Right lobe of liver (tissue), 6 donors: ENCODE measurements at regions not wholly inside any gene's neighbourhood (a gene's known extent, or its start where the extent isn't known, plus 50 kb on each side); places are given as distances from the start of the nearest gene placed in this dataset.
A peak's percentile ranks its signal among the peaks of the same experiment; 100 is the strongest.

Experiments
- ATAC-seq, 4 donors: fragments of 200-7000 bp; cut with Tn5 transposase; one replicate each; pipeline ENCODE4 v1.9.1; 2020; ENCODE audit warnings: mild to moderate bottlenecking in 4 of 4, moderate library complexity in 4 of 4
- DNase-seq, 3 donors: peaks; one replicate each; pipeline ENCODE4 v3.0.0-alpha.2; 2020
- H3K27ac ChIP-seq, 3 donors: fragments of 200-600 bp; one replicate each; pipeline ENCODE4 v1.8.0; 2022
- H3K27me3 ChIP-seq, 2 donors: fragments of 200-600 bp; one replicate each; pipeline ENCODE4 v1.8.0; 2022
- H3K36me3 ChIP-seq, 4 donors: fragments of 200-600 bp; sonication (generic) in 1 of 4; one replicate each; pipeline versions ENCODE4 v1.5.1 to v1.8.0; 2017 to 2022; ENCODE audit warnings: control low read depth in 1 of 4
- H3K4me1 ChIP-seq, 4 donors: fragments of 200-600 bp; sonication (generic) in 1 of 4; one replicate each; pipeline versions ENCODE4 v1.5.1 to v1.8.0; 2017 to 2022; ENCODE audit warnings: control low read depth in 1 of 4
- H3K4me3 ChIP-seq, 3 donors: fragments of 200-600 bp; one replicate each; pipeline ENCODE4 v1.8.0; 2022
- H3K9me3 ChIP-seq, 4 donors: fragments of 200-600 bp; sonication (generic) in 1 of 4; one replicate each; pipeline versions ENCODE4 v1.5.1 to v1.8.0; 2017 to 2022; ENCODE audit warnings: control low read depth in 1 of 4
- CTCF ChIP-seq, 4 donors: fragments of 200-600 bp in 3 of 4; fragments of 450-650 bp in 1 of 4; IDR thresholded peaks; one replicate each; pipeline versions ENCODE4 v1.5.1 to v1.8.0; 2016 to 2022; ENCODE audit warnings: antibody characterized with exemption in 4 of 4, mild to moderate bottlenecking in 2 of 4
- POLR2A ChIP-seq: fragments of 450-650 bp; IDR thresholded peaks from one replicate; pipeline ENCODE4 v1.6.1; 2017; ENCODE audit warnings: antibody characterized with exemption, mild to moderate bottlenecking
- whole genome bisulfite sequencing: methylation state at CpG from one replicate; pipeline ENCODE4 v1.1.6; 2018; ENCODE audit warnings: low coverage, low lambda C conversion rate; ENCODE audit not compliant: insufficient coverage; ENCODE audit errors: missing lambda C conversion rate; 5-methylcytosine and 5-hydroxymethylcytosine counted together
- intact Hi-C, 2 donors: fragments of 100-400 bp; cut with DNase I; formaldehyde crosslinking; loops; one replicate each; pipeline versions ENCODE4 v1.11.2 to v1.14.1; 2022
- donor health status: DM: no; HTN: yes; CAD: no.
- donor health status: DM: no; HTN: no; CAD: no.
- donor health status: DM: no; HTN: no; CAD: no.
- donor health status: DM: no; HTN: yes; CAD: no.
- donor health status: DM: no; HTN: yes; CAD: no.

GRCh38 chr4:57635910-57636309, 525.7 kb upstream of the IGFBP7 start:
- H3K36me3 ChIP-seq: no peaks in the 10 kb centered on the region
- ATAC-seq: no peak
- TF ChIP-seq CTCF (IDR thresholded peaks at IDR 0.05) (no peak), POLR2A (no peak)
- no peak overlapping the region for H3K4me3 ChIP-seq
- no peaks in the 10 kb centered on the region for H3K27me3 ChIP-seq
- intact Hi-C loops: no loop called here
- no peaks in the 10 kb centered on the region for H3K9me3 ChIP-seq
- H3K27ac ChIP-seq: no peak overlapping the region
- no peak for DNase-seq
- H3K4me1 ChIP-seq: peaks cover 0 to 24% (median 8%) of the 10 kb centered on the region in 4 donors

- intact Hi-C loops: no loop called here
- no peak for TF ChIP-seq CTCF (IDR thresholded peaks at IDR 0.05)
- TF ChIP-seq POLR2A: no peak
- Histone ChIP-seq H3K27ac (peak overlapping the region in 1 of 3 donors; percentile 12), H3K4me1 (peaks cover 0 to 24% (median 8%) of the 10 kb centered on the region in 4 donors), H3K36me3 (no peaks in the 10 kb centered on the region), H3K27me3 (no peaks in the 10 kb centered on the region), H3K9me3 (no peaks in the 10 kb centered on the region), H3K4me3 (no peak overlapping the region)
- no peak for DNase-seq
- ATAC-seq: peak; percentile 70 to 93 (median 82)
- WGBS: 31% methylated on average over 3 of the region's 3 CpGs
Measured at GRCh38 chr4:57633212-57633859, 523.2 kb upstream of the IGFBP7 start.

- Histone ChIP-seq H3K27ac (peak overlapping the region in 1 of 3 donors; percentile 12), H3K36me3 (no peaks in the 10 kb centered on the region), H3K27me3 (no peaks in the 10 kb centered on the region), H3K4me3 (no peak overlapping the region), H3K9me3 (no peaks in the 10 kb centered on the region), H3K4me1 (peaks cover 0 to 24% (median 8%) of the 10 kb centered on the region in 4 donors)
- WGBS: 39% methylated on average over 2 of the region's 2 CpGs
- TF ChIP-seq POLR2A (no peak), CTCF (IDR thresholded peaks at IDR 0.05) (no peak)
- DNase-seq (no peak), ATAC-seq (peak in 2 of 4 donors; percentile 36 to 46)
- intact Hi-C loops: no loop called here
Measured at GRCh38 chr4:57632564-57632963, 522.4 kb upstream of the IGFBP7 start.

- no peak for TF ChIP-seq CTCF (IDR thresholded peaks at IDR 0.05)
- TF ChIP-seq POLR2A: no peak
Measured at GRCh38 chr4:57631147-57631546, 521.0 kb upstream of the IGFBP7 start.

More at GRCh38 chr4:57631147-57631546, 521.0 kb upstream of the IGFBP7 start:
- no peaks in the 10 kb centered on the region for H3K36me3 ChIP-seq
- no peak for ATAC-seq
- intact Hi-C loops: no loop called here
- H3K9me3 ChIP-seq: no peaks in the 10 kb centered on the region
- no peak for DNase-seq
- H3K27me3 ChIP-seq: no peaks in the 10 kb centered on the region
- WGBS: 81% methylated on average over 4 of the region's 4 CpGs
- no peak overlapping the region for H3K4me3 ChIP-seq
- peaks cover 0 to 24% (median 8%) of the 10 kb centered on the region in 4 donors for H3K4me1 ChIP-seq
- no peak overlapping the region for H3K27ac ChIP-seq
